ENCODE measurements at regions not wholly inside any gene's neighbourhood (a gene's known extent, or its start where the extent isn't known, plus 50 kb on each side); places are given as distances from the start of the nearest gene placed in this dataset.
"Not testable (repeated sequence)": the region's sequence is repeated elsewhere in the genome, so short reads cannot be mapped to it uniquely, and the experiment has no call there.

DNA sequence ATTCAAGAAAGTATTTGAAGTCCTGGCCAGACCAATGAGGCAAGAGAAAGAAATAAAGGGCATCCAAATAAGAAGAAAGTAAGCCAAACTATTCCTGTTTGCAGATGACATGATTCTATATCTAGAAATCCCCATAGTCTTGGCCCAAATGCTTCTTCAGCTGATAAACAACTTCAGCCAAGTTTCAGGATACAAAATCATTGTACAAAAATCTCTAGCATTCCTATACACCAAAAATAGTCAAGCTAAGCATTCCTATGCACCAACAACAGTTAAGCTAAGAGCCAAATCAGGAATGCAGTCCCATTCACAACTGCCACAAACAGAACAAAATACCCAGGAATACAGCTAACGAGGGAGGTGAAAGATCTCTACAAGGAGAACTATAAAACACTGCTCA, 60.1 kb upstream of the PHIP start:
- DNase-seq (ENCODE audit: low read depth): no peak
- Histone ChIP-seq H3K36me3 (ENCODE audit: control insufficient read depth, insufficient read depth, low read length) (no peaks in the 10 kb centered on the region), H3K27me3 (ENCODE audit: control insufficient read depth, insufficient read depth, low read length) (no peaks in the 10 kb centered on the region), H3K4me3 (ENCODE audit: low read depth, low read length) (no peak overlapping the region)
- no peak for TF ChIP-seq CTCF (IDR thresholded peaks at IDR 0.05; ENCODE audit: insufficient read depth, low read depth, low read length)
- ChIA-PET CTCF (no interaction called here), POLR2A (no interaction called here)

- POLR2A ChIA-PET: no interaction called here
These were observed 59.6 kb upstream of the PHIP start for GRCh38 chr6:79137671-79138070.

GRCh38 chr6:79135973-79136470, 58.0 kb upstream of the PHIP start:
- no peak for DNase-seq (ENCODE audit: low read depth)
- CTCF ChIA-PET: no interaction called here
- H3K27me3 ChIP-seq (ENCODE audit: control insufficient read depth, insufficient read depth, low read length): no peaks in the 10 kb centered on the region
- POLR2A ChIA-PET: no interaction called here
- no peaks in the 10 kb centered on the region for H3K36me3 ChIP-seq (ENCODE audit: control insufficient read depth, insufficient read depth, low read length)
- H3K4me3 ChIP-seq (ENCODE audit: low read depth, low read length): no peak overlapping the region
- no peak for TF ChIP-seq CTCF (IDR thresholded peaks at IDR 0.05; ENCODE audit: insufficient read depth, low read depth, low read length)

More at GRCh38 chr6:79137671-79138070, 59.6 kb upstream of the PHIP start:
- DNase-seq (ENCODE audit: low read depth): no peak
- Histone ChIP-seq H3K27me3 (ENCODE audit: control insufficient read depth, insufficient read depth, low read length) (no peaks in the 10 kb centered on the region), H3K36me3 (ENCODE audit: control insufficient read depth, insufficient read depth, low read length) (no peaks in the 10 kb centered on the region), H3K4me3 (ENCODE audit: low read depth, low read length) (no peak overlapping the region)
- TF ChIP-seq CTCF (IDR thresholded peaks at IDR 0.05; ENCODE audit: insufficient read depth, low read depth, low read length): no peak
- CTCF ChIA-PET: no interaction called here

- POLR2A ChIA-PET: no interaction called here
- TF ChIP-seq CTCF (IDR thresholded peaks at IDR 0.05; ENCODE audit: insufficient read depth, low read depth, low read length): no peak
- Histone ChIP-seq H3K36me3 (ENCODE audit: control insufficient read depth, insufficient read depth, low read length) (no peaks in the 10 kb centered on the region), H3K27me3 (ENCODE audit: control insufficient read depth, insufficient read depth, low read length) (no peaks in the 10 kb centered on the region), H3K4me3 (ENCODE audit: low read depth, low read length) (no peak overlapping the region)
- DNase-seq (ENCODE audit: low read depth): no peak
- CTCF ChIA-PET: interaction anchor here (0.6 kb wide), 1 partner anchor 9 kb away, joined by 3 read pairs; no protein-coding TSS in a partner anchor
These were observed 56.8 kb upstream of the PHIP start for GRCh38 chr6:79134699-79135474.

- ChIA-PET POLR2A (no interaction called here), CTCF (interaction anchor here (0.7 to 1.2 kb wide), 3 partner anchors 9 to 103 kb away, joined by 3 read pairs; no protein-coding TSS in a partner anchor)
- Histone ChIP-seq H3K27me3 (ENCODE audit: control insufficient read depth, insufficient read depth, low read length) (no peaks in the 10 kb centered on the region), H3K4me3 (ENCODE audit: low read depth, low read length) (no peak overlapping the region), H3K36me3 (ENCODE audit: control insufficient read depth, insufficient read depth, low read length) (no peaks in the 10 kb centered on the region)
- TF ChIP-seq CTCF (IDR thresholded peaks at IDR 0.05; ENCODE audit: insufficient read depth, low read depth, low read length): no peak
- DNase-seq (ENCODE audit: low read depth): no peak
These were observed 55.1 kb upstream of the PHIP start for GRCh38 chr6:79133173-79133572.

- DNase-seq (ENCODE audit: low read depth); H3K4me3 ChIP-seq (ENCODE audit: low read depth, low read length); H3K36me3 ChIP-seq (ENCODE audit: control insufficient read depth, insufficient read depth, low read length); CTCF ChIA-PET; H3K27me3 ChIP-seq (ENCODE audit: control insufficient read depth, insufficient read depth, low read length); POLR2A ChIA-PET: not testable (repeated sequence)
These were observed 53.2 kb upstream of the PHIP start for GRCh38 chr6:79131220-79131619.
